ENCODE measurements at regions not wholly inside any gene's neighbourhood (a gene's known extent, or its start where the extent isn't known, plus 50 kb on each side); places are given as distances from the start of the nearest gene placed in this dataset.

GRCh38 chrX:69324851-69325250 is 159.6 kb upstream of the PJA1 start:
- Histone ChIP-seq H3K4me1 (no peaks in the 10 kb centered on the region), H3K36me3 (no peaks in the 10 kb centered on the region), H3K4me3 (no peak overlapping the region), H3K9me3 (no peaks in the 10 kb centered on the region), H3K27ac (replicated peaks in 1 of 4) (no peak overlapping the region), H3K27me3 (peaks cover 0 to 6% (median 0%) of the 10 kb centered on the region in 4 donors)
- DNase-seq (ENCODE audit: extremely low spot score): no peak
- WGBS: 65% methylated on average over 2 of the region's 2 CpGs
- TF ChIP-seq EP300 (IDR thresholded peaks at IDR 0.05) (no peak), CTCF (IDR thresholded peaks at IDR 0.05) (no peak), POLR2AphosphoS5 (IDR thresholded peaks at IDR 0.05) (no peak), POLR2A (IDR thresholded peaks at IDR 0.05; ENCODE audit: low read depth) (no peak)
- intact Hi-C loops (cut with DNase I): no loop called here

GRCh38 chrX:69323786-69324720 is 158.8 kb upstream of the PJA1 start:
- no peaks in the 10 kb centered on the region for H3K9me3 ChIP-seq
- 75% methylated on average over 7 of the region's 9 CpGs for WGBS

DNA sequence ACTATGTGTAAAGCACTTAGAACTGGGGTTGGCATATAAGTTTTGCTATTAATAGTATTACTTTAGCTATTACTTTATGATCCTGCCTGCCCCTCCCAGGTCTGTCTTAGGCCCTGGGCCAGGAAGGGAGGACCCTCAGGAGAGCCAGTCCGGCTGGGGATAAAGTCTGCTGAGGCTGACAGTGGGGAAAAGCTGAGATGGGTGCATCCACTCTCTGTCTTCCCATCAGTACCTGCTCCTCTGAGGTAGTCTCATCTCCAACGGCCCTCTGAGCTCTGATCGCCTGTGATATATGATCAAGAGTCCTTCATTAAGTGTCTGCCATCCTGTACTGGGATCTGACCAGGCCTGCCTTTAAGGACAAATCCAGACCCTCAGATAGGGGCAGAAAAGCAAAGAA is 156.5 kb upstream of the PJA1 start:
- peaks cover 0 to 6% (median 0%) of the 10 kb centered on the region in 4 donors for H3K27me3 ChIP-seq
- DNase-seq (ENCODE audit: extremely low spot score): peak; percentile 19
- H3K4me1 ChIP-seq: no peaks in the 10 kb centered on the region
- 65% methylated on average over 3 of the region's 3 CpGs for WGBS
- H3K4me3 ChIP-seq: no peak overlapping the region
- intact Hi-C loops (cut with DNase I): no loop called here
- H3K36me3 ChIP-seq: no peaks in the 10 kb centered on the region
- TF ChIP-seq EP300 (IDR thresholded peaks at IDR 0.05) (no peak), POLR2AphosphoS5 (IDR thresholded peaks at IDR 0.05) (no peak), CTCF (IDR thresholded peaks at IDR 0.05) (no peak), POLR2A (IDR thresholded peaks at IDR 0.05; ENCODE audit: low read depth) (no peak)
- H3K9me3 ChIP-seq: no peaks in the 10 kb centered on the region
- H3K27ac ChIP-seq (replicated peaks in 1 of 4): no peak overlapping the region

More at GRCh38 chrX:69323786-69324720, 158.8 kb upstream of the PJA1 start:
- no peaks in the 10 kb centered on the region for H3K4me1 ChIP-seq
- no peaks in the 10 kb centered on the region for H3K36me3 ChIP-seq
- DNase-seq (ENCODE audit: extremely low spot score): no peak
- H3K27ac ChIP-seq (replicated peaks in 1 of 4): no peak overlapping the region
- intact Hi-C loops (cut with DNase I): no loop called here
- no peak overlapping the region for H3K4me3 ChIP-seq
- TF ChIP-seq POLR2AphosphoS5 (IDR thresholded peaks at IDR 0.05) (no peak), POLR2A (IDR thresholded peaks at IDR 0.05; ENCODE audit: low read depth) (no peak), EP300 (IDR thresholded peaks at IDR 0.05) (no peak), CTCF (IDR thresholded peaks at IDR 0.05) (no peak)
- peaks cover 0 to 6% (median 0%) of the 10 kb centered on the region in 4 donors for H3K27me3 ChIP-seq

DNA sequence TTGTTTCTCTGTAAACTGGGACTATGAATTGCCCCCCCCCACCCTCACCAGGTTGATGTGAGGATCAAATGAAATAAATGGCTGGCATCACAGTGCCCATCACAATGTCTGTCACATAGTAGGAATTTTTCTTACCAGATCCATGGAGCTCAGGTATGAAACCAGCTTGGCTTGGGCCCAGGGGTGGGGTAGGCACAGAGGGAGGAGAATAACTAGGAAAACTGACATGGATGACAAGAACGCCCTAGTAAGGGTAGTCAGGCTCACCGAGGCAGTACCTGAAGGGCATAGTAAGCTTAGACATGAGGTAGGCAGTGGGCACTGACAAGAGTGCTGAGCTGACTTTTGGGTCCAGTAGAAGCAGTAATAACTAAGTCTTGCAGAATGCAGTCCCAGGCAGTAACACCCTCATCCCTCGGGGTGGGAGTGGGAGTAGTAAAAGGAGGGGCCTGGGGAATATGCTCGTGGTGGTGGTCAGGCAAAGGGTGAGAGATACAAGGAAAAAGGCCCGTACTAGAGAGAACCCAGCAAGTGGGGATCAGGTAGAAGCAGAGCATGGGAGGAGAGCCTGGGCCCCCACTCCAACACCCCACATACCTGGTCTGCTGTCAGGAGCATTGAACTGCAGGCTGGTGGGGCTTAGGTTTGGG is 155.9 kb upstream of the PJA1 start:
- WGBS: 73% methylated on average over 5 of the region's 5 CpGs
- no peak overlapping the region for H3K4me3 ChIP-seq
- TF ChIP-seq CTCF (IDR thresholded peaks at IDR 0.05): no peak
- TF ChIP-seq POLR2A (IDR thresholded peaks at IDR 0.05; ENCODE audit: low read depth): no peak
- TF ChIP-seq EP300 (IDR thresholded peaks at IDR 0.05): no peak
- TF ChIP-seq POLR2AphosphoS5 (IDR thresholded peaks at IDR 0.05): no peak
- intact Hi-C loops (cut with DNase I): no loop called here
- no peaks in the 10 kb centered on the region for H3K36me3 ChIP-seq
- H3K27me3 ChIP-seq: peaks cover 0 to 6% (median 0%) of the 10 kb centered on the region in 4 donors
- no peaks in the 10 kb centered on the region for H3K4me1 ChIP-seq
- peak; percentile 39 for DNase-seq (ENCODE audit: extremely low spot score)
- H3K27ac ChIP-seq (replicated peaks in 1 of 4): no peak overlapping the region
- H3K9me3 ChIP-seq: no peaks in the 10 kb centered on the region

Data from esophagus muscularis mucosa (tissue), 4 donors.